ENCODE measurements at regions not wholly inside any gene's neighbourhood (a gene's known extent, or its start where the extent isn't known, plus 50 kb on each side); places are given as distances from the start of the nearest gene placed in this dataset.

DNA sequence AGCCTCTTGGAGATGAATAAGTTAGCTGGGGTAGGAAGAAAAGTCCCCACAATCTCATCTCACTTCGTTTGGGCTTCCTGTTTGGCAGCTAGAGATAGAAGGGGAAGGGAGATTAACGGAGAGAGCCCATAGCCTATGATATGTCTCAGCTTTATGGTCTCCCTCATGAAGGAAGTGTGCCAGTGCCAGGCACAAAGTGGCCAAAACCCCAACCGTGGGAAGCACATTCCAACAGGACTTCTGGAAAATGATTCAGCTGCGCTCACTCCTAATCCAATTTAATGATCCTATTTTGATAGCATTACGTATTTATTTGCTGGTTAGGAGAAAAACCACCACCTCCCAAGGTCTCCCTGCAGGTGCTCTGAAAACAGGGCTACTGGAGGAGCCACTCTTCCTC lies 303.1 kb upstream of the CLINT1 start:
- Histone ChIP-seq H3K9me3 (no peaks in the 10 kb centered on the region), H3K36me3 (no peaks in the 10 kb centered on the region), H3K27ac (no peak overlapping the region), H3K4me3 (no peak overlapping the region), H3K4me1 (no peaks in the 10 kb centered on the region), H3K27me3 (no peaks in the 10 kb centered on the region)
- intact Hi-C loops (cut with DNase I; ENCODE audit: low total_unique reads) = no loop called here
- no peak for DNase-seq
- TF ChIP-seq, protein P1, sequence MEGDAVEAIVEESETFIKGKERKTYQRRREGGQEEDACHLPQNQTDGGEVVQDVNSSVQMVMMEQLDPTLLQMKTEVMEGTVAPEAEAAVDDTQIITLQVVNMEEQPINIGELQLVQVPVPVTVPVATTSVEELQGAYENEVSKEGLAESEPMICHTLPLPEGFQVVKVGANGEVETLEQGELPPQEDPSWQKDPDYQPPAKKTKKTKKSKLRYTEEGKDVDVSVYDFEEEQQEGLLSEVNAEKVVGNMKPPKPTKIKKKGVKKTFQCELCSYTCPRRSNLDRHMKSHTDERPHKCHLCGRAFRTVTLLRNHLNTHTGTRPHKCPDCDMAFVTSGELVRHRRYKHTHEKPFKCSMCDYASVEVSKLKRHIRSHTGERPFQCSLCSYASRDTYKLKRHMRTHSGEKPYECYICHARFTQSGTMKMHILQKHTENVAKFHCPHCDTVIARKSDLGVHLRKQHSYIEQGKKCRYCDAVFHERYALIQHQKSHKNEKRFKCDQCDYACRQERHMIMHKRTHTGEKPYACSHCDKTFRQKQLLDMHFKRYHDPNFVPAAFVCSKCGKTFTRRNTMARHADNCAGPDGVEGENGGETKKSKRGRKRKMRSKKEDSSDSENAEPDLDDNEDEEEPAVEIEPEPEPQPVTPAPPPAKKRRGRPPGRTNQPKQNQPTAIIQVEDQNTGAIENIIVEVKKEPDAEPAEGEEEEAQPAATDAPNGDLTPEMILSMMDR (IDR thresholded peaks at IDR 0.05) = no peak

DNA sequence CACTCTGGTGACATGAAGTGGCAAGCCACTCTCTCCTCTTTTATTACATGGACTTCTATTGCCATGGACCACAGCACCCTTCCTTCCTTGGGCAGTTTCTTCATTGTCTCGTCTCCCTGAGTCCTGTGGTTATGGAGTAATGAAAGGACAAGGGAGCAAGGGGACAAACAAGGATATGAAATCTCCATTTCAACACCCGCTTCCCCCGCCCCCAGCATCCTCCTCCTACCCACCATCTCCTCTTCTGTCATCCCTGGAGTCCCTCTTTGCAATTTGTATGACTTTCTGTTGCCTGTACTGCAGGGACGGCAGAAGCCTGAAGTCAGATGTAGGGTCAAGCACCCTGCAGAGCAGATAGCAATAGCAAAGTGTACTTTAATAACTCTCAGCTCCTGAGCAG lies 300.7 kb upstream of the CLINT1 start:
- TF ChIP-seq, protein P1 (IDR thresholded peaks at IDR 0.05) = no peak
- Histone ChIP-seq H3K27ac (no peak overlapping the region), H3K9me3 (no peaks in the 10 kb centered on the region), H3K4me1 (peaks cover 0 to 5% (median 0%) of the 10 kb centered on the region in 4 donors), H3K36me3 (no peaks in the 10 kb centered on the region), H3K4me3 (no peak overlapping the region), H3K27me3 (no peaks in the 10 kb centered on the region)
- intact Hi-C loops (cut with DNase I; ENCODE audit: low total_unique reads) = no loop called here
- no peak for DNase-seq

DNA sequence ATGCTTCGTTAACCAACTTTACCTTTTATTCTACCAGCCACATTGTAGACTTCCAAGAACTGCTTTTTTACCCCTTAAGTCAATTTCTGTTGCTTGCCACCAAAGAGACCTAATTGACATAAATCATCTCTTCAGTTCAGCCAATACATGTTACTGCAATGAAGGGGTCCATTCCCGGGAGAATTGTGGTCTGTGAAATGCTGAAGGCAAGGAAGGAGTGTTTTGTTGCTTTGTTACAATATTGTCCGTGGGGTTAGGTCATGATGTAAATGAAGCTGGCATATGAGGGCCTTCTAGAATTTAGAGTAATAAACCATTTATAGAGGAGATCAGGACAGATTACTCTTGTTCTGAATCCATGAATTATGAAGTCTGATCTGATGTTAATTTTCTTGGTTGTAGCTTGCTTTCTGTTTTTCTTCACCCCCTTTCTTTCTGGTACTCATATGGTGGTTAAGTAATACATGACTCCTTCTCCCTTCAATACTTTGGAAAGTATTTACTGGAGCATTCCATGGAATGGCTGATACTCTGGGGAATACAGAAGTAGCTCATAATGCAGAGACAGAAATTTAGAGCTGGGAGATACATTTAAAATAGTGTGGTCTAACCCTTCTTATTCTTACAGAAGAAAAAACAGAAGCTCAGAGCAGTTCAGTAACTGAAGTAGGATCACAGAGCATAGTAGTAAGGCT lies 297.0 kb upstream of the CLINT1 start:
- Histone ChIP-seq H3K4me1 (peaks cover 0 to 13% (median 0%) of the 10 kb centered on the region in 4 donors), H3K27ac (no peak overlapping the region), H3K27me3 (no peaks in the 10 kb centered on the region), H3K36me3 (no peaks in the 10 kb centered on the region), H3K4me3 (no peak overlapping the region), H3K9me3 (no peaks in the 10 kb centered on the region)
- TF ChIP-seq, protein P1 (IDR thresholded peaks at IDR 0.05) = no peak
- no peak for DNase-seq
- intact Hi-C loops (cut with DNase I; ENCODE audit: low total_unique reads) = no loop called here

DNA sequence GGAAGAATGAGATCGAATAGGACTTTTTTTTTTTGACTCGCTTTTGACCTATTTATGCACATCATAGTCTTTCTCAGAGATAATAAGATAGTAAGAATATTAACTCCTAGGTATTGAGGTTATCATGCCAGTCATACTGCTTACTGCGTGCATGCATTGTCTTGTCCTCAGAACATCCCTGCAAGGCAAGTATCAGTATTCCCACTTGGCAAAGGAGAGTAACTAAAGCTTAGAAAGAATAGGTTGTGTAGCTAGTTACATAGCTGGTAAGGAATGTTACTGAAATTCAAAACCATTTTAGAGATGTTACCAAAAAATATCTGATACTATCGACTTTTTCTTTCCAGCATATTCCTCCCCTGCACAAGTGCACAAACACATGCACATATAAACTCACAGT lies 296.1 kb upstream of the CLINT1 start:
- Histone ChIP-seq H3K4me1 (peaks cover 0 to 13% (median 0%) of the 10 kb centered on the region in 4 donors), H3K27ac (no peak overlapping the region), H3K9me3 (no peaks in the 10 kb centered on the region), H3K36me3 (no peaks in the 10 kb centered on the region), H3K4me3 (no peak overlapping the region), H3K27me3 (no peaks in the 10 kb centered on the region)
- DNase-seq = no peak
- intact Hi-C loops (cut with DNase I; ENCODE audit: low total_unique reads) = no loop called here
- TF ChIP-seq, protein P1 (IDR thresholded peaks at IDR 0.05) = no peak

DNA sequence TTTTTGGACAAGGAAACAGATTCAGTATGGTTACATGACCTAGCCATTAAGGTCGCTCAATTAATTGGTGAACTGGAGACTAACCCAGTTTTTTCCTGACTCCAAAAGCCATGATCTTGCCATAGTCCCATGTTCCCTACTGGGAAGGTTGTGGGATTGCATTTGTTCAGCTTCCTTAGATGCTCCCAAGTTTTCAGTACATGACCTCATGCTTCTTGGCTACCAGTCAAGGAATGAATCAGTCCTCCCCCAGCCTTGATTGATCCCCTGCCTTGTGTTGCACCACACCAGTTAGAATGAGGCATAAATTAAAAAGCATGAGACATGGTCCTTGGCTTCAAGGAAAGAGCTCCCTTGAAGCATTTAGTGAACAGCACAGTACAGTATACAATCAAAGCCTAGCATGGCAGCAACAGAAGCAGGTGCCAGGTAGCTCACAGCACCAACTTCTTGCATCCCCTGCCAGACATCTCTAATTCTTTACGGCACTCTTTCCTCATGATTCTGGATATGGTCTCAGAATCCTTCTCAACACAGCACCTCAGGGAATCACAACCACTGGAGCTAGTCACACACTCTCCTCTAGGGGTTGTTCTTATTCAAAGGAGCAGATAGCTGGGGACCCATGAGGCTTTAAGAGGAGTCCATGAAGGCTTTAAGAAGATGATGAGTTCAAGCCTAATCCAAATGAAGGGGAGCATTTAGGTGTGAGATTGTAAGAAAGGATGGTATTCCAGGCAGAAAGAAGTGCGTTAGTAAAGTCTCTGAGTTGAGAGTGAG lies 295.5 kb upstream of the CLINT1 start:
- intact Hi-C loops (cut with DNase I; ENCODE audit: low total_unique reads) = no loop called here
- peaks cover 0 to 13% (median 0%) of the 10 kb centered on the region in 4 donors for H3K4me1 ChIP-seq
- H3K9me3 ChIP-seq = no peaks in the 10 kb centered on the region
- TF ChIP-seq, protein P1 (IDR thresholded peaks at IDR 0.05) = no peak
- H3K36me3 ChIP-seq = no peaks in the 10 kb centered on the region
- H3K4me3 ChIP-seq = no peak overlapping the region
- peak; percentile 73 to 74 for DNase-seq
- no peak overlapping the region for H3K27ac ChIP-seq
- no peaks in the 10 kb centered on the region for H3K27me3 ChIP-seq

All from tibial artery (tissue), 4 donors.